ENCODE measurements at regions not wholly inside any gene's neighbourhood (a gene's known extent, or its start where the extent isn't known, plus 50 kb on each side); places are given as distances from the start of the nearest gene placed in this dataset.
"Not testable (repeated sequence)": the region's sequence is repeated elsewhere in the genome, so short reads cannot be mapped to it uniquely, and the experiment has no call there.

- TF ChIP-seq CTCF, POLR2A (IDR thresholded peaks at IDR 0.05): not testable (repeated sequence)
Observed at GRCh38 chr15:99810663-99811062, 77.4 kb upstream of the LYSMD4 start.
